ENCODE measurements at regions not wholly inside any gene's neighbourhood (a gene's known extent, or its start where the extent isn't known, plus 50 kb on each side); places are given as distances from the start of the nearest gene placed in this dataset.

- Histone ChIP-seq H3K27ac (no peak overlapping the region), H3K4me1 (no peaks in the 10 kb centered on the region), H3K36me3 (ENCODE audit: insufficient read depth in 1 of 2, low read depth in 1 of 2) (no peaks in the 10 kb centered on the region), H3K9me3 (no peaks in the 10 kb centered on the region), H3K27me3 (ENCODE audit: insufficient read depth in 3 of 3, low read length in 2 of 3) (no peaks in the 10 kb centered on the region), H3K4me3 (no peak overlapping the region)
- no peak for DNase-seq
- no peak for ATAC-seq
- 77 to 85% (median 80%) methylated on average over 4 of the region's 4 CpGs for WGBS, 3 donors
- intact Hi-C loops (cut with DNase I): no loop called here
- TF ChIP-seq CTCF (IDR thresholded peaks at IDR 0.05): no peak
These were observed 329.9 kb downstream of the UBE3D start for GRCh38 chr6:82735790-82736189.

GRCh38 chr6:82737965-82738364, 327.7 kb downstream of the UBE3D start:
- H3K27ac ChIP-seq: no peak overlapping the region
- no peak for DNase-seq
- no peaks in the 10 kb centered on the region for H3K36me3 ChIP-seq (ENCODE audit: insufficient read depth in 1 of 2, low read depth in 1 of 2)
- H3K4me3 ChIP-seq: no peak overlapping the region
- H3K9me3 ChIP-seq: no peaks in the 10 kb centered on the region
- no peak for ATAC-seq
- H3K4me1 ChIP-seq: no peaks in the 10 kb centered on the region
- 64 to 86% (median 81%) methylated on average over 1 of the region's 1 CpG for WGBS, 3 donors
- no peak for TF ChIP-seq CTCF (IDR thresholded peaks at IDR 0.05)
- intact Hi-C loops (cut with DNase I): no loop called here
- H3K27me3 ChIP-seq (ENCODE audit: insufficient read depth in 3 of 3, low read length in 2 of 3): no peaks in the 10 kb centered on the region

- Histone ChIP-seq H3K4me1 (no peaks in the 10 kb centered on the region), H3K4me3 (no peak overlapping the region), H3K27me3 (ENCODE audit: insufficient read depth in 3 of 3, low read length in 2 of 3) (no peaks in the 10 kb centered on the region), H3K27ac (no peak overlapping the region), H3K36me3 (ENCODE audit: insufficient read depth in 1 of 2, low read depth in 1 of 2) (no peaks in the 10 kb centered on the region), H3K9me3 (no peaks in the 10 kb centered on the region)
- no peak for TF ChIP-seq CTCF (IDR thresholded peaks at IDR 0.05)
- DNase-seq: no peak
- intact Hi-C loops (cut with DNase I): no loop called here
- WGBS, 3 donors: 26 to 44% (median 44%) methylated on average over 1 of the region's 1 CpG
- no peak for ATAC-seq
These were observed 326.9 kb downstream of the UBE3D start for GRCh38 chr6:82738773-82739172.

DNA sequence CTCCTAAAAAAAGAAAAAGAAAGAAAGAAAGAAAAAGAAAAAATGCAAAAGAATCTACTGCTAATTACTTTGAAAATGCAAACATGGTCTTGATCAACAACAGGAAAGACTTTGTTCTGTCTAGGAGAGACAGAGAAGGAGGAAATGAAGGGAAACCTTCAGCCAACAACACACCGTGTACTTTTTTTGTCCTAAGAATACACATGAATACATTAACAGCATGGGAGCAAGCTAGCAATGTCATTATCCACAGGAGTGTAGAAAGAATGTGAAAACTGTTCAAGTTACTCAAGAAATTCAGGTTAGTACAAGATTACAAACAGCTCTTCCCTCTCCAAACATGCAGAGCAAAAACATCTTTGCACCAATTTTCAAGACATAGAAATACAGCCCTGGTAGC, 326.3 kb downstream of the UBE3D start:
- no peak for DNase-seq
- H3K27me3 ChIP-seq (ENCODE audit: insufficient read depth in 3 of 3, low read length in 2 of 3): no peaks in the 10 kb centered on the region
- no peaks in the 10 kb centered on the region for H3K36me3 ChIP-seq (ENCODE audit: insufficient read depth in 1 of 2, low read depth in 1 of 2)
- H3K9me3 ChIP-seq: no peaks in the 10 kb centered on the region
- TF ChIP-seq CTCF (IDR thresholded peaks at IDR 0.05): no peak
- WGBS, 3 donors: 15 to 19% (median 17%) methylated on average over 1 of the region's 1 CpG
- H3K27ac ChIP-seq: no peak overlapping the region
- no peak for ATAC-seq
- no peaks in the 10 kb centered on the region for H3K4me1 ChIP-seq
- intact Hi-C loops (cut with DNase I): no loop called here
- H3K4me3 ChIP-seq: no peak overlapping the region

DNA sequence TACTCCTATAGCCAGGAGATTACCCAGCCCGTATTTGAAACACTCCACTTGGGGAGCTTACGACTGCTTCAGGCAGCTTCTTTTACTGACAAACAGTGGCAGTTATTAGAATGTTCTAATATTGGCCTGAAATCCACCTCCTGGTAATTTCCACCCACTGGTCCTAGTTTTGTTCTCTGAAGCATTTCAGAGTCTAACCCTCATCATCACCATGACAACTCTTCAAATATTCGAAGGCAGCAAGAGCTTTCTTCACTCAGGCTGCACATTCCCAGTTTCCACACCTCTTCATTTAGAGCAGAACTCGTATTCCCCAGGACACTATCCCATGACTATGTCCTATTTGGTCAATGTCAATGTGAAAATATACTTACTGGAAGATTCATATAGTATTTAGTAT, 325.6 kb downstream of the UBE3D start:
- ATAC-seq (no peak), DNase-seq (no peak)
- no peak overlapping the region for H3K4me3 ChIP-seq
- 69 to 75% (median 72%) methylated on average over 4 of the region's 4 CpGs for WGBS, 3 donors
- intact Hi-C loops (cut with DNase I): no loop called here
- no peaks in the 10 kb centered on the region for H3K36me3 ChIP-seq (ENCODE audit: insufficient read depth in 1 of 2, low read depth in 1 of 2)
- TF ChIP-seq CTCF (IDR thresholded peaks at IDR 0.05): no peak
- H3K27ac ChIP-seq: no peak overlapping the region
- no peaks in the 10 kb centered on the region for H3K9me3 ChIP-seq
- no peaks in the 10 kb centered on the region for H3K4me1 ChIP-seq
- H3K27me3 ChIP-seq (ENCODE audit: insufficient read depth in 3 of 3, low read length in 2 of 3): no peaks in the 10 kb centered on the region

Data from psoas muscle (tissue), 7 donors.